IMR-90 (cell line): ENCODE measurements at regions not wholly inside any gene's neighbourhood (a gene's known extent, or its start where the extent isn't known, plus 50 kb on each side); places are given as distances from the start of the nearest gene placed in this dataset.

Experiments
- ATAC-seq: fragments of 200-7000 bp; cut with Tn5 transposase; 2 replicates; pipeline ENCODE4 v1.9.1; 2020; ENCODE audit warnings: low read depth, mild to moderate bottlenecking, moderate library complexity
- BruUV-seq: library from RNA; stranded (reverse); fragments of 400-500 nt; replicated peaks from 2 replicates; lab custom pipeline; 2021; lab: Mats Ljungman, UMichigan
- CTCF ChIA-PET: fragments of 300-600 bp; formaldehyde crosslinking; extraction: SDS; loops from one replicate; lab custom pipeline; 2021; ENCODE audit warnings: antibody characterized with exemption; lab: Yijun Ruan, JAX
- POLR2A ChIA-PET: fragments of 300-600 bp; sonication (Branson Sonifier 250); formaldehyde crosslinking; loops from one replicate; lab custom pipeline; 2022; ENCODE audit warnings: antibody characterized with exemption; ENCODE audit not compliant: unreplicated experiment; lab: Charles Lee
- DNase-seq: peaks from one replicate; pipeline ENCODE4 v3.0.0; 2013
- H2AFZ ChIP-seq: replicated peaks from 2 replicates; pipeline ENCODE3; 2013; ENCODE audit warnings: low read length, mild to moderate bottlenecking; ENCODE audit not compliant: poor library complexity
- H2AK5ac ChIP-seq: 2 replicates; pipeline ENCODE4 v1.6.1; 2013; ENCODE audit warnings: low read depth, low read length, inconsistent platforms
- H2AK9ac ChIP-seq: replicated peaks from 2 replicates; pipeline ENCODE3; 2013; ENCODE audit warnings: mild to moderate bottlenecking, low read depth, low read length, moderate library complexity; ENCODE audit not compliant: poor library complexity
- H2BK120ac ChIP-seq: 2 replicates; pipeline ENCODE4 v1.6.1; 2013; ENCODE audit warnings: low read depth, low read length, inconsistent platforms
- H2BK15ac ChIP-seq: 3 replicates; pipeline ENCODE4 v1.6.1; 2013; ENCODE audit warnings: low read depth, low read length, inconsistent platforms
- H2BK20ac ChIP-seq: 2 replicates; pipeline ENCODE4 v1.6.1; 2013; ENCODE audit warnings: low read depth, mild to moderate bottlenecking, inconsistent platforms, low read length, moderate library complexity
- H2BK5ac ChIP-seq: 2 replicates; pipeline ENCODE4 v1.6.1; 2013; ENCODE audit warnings: mild to moderate bottlenecking, low read depth, low read length, inconsistent platforms; ENCODE audit not compliant: poor library complexity, severe bottlenecking
- H3K14ac ChIP-seq: replicated peaks from 2 replicates; pipeline ENCODE4 v1.6.1; 2013; ENCODE audit warnings: low read depth, low read length, inconsistent platforms
- H3K18ac ChIP-seq: 2 replicates; pipeline ENCODE4 v1.6.1; 2013; ENCODE audit warnings: low read depth, low read length, control low read depth
- H3K23ac ChIP-seq: 2 replicates; pipeline ENCODE4 v1.6.1; 2013; ENCODE audit warnings: low read depth, low read length, inconsistent platforms
- H3K27ac ChIP-seq: 2 replicates; pipeline ENCODE4 v1.5.1; 2013; ENCODE audit warnings: mild to moderate bottlenecking, control low read depth, low read length; ENCODE audit not compliant: insufficient read depth
- H3K27me3 ChIP-seq: 2 replicates; pipeline ENCODE4 v1.6.1; 2013; ENCODE audit warnings: low read length; ENCODE audit not compliant: control insufficient read depth, insufficient read depth
- H3K36me3 ChIP-seq: 2 replicates; pipeline ENCODE4 v1.6.1; 2013; ENCODE audit warnings: low read length, mixed read lengths; ENCODE audit not compliant: control insufficient read depth, insufficient read depth
- H3K4ac ChIP-seq: 2 replicates; pipeline ENCODE4 v1.6.1; 2013; ENCODE audit warnings: low read depth, low read length, inconsistent platforms
- H3K4me1 ChIP-seq: 2 replicates; pipeline ENCODE4 v1.6.1; 2013; ENCODE audit warnings: low read length, mixed read lengths; ENCODE audit not compliant: control insufficient read depth, insufficient read depth
- H3K4me2 ChIP-seq: 2 replicates; pipeline ENCODE4 v1.6.1; 2013; ENCODE audit warnings: low read depth, mild to moderate bottlenecking, control low read depth, low read length, moderate library complexity
- H3K4me3 ChIP-seq: 2 replicates; pipeline ENCODE4 v1.5.1; 2013; ENCODE audit warnings: low read depth, mild to moderate bottlenecking, control low read depth, low read length, moderate library complexity; ENCODE audit not compliant: insufficient read depth
- H3K56ac ChIP-seq: 2 replicates; pipeline ENCODE4 v1.6.1; 2013; ENCODE audit warnings: low read length, inconsistent platforms; ENCODE audit not compliant: insufficient read depth; ENCODE audit errors: extremely low read depth
- H3K79me1 ChIP-seq, 2 experiments: 2 replicates each; pipeline ENCODE4 v1.6.1; 2013; ENCODE audit warnings: low read length in 2 of 2, inconsistent platforms in 1 of 2, low read depth in 1 of 2
- H3K9ac ChIP-seq: 2 replicates; pipeline ENCODE4 v1.6.1; 2013; ENCODE audit warnings: low read depth, low read length, control low read depth
- H3K9me1 ChIP-seq: 2 replicates; pipeline ENCODE4 v1.6.1; 2013; ENCODE audit warnings: low read length, inconsistent platforms; ENCODE audit not compliant: insufficient read depth
- H3K9me3 ChIP-seq: 2 replicates; pipeline ENCODE4 v1.6.1; 2013; ENCODE audit warnings: low read length; ENCODE audit not compliant: control insufficient read depth, insufficient read depth
- H4K20me1 ChIP-seq: 2 replicates; pipeline ENCODE4 v1.6.1; 2013; ENCODE audit warnings: low read length, inconsistent platforms; ENCODE audit not compliant: insufficient read depth
- H4K5ac ChIP-seq: 2 replicates; pipeline ENCODE4 v1.6.1; 2013; ENCODE audit warnings: mild to moderate bottlenecking, low read depth, low read length, control low read depth
- H4K8ac ChIP-seq, 2 experiments: 2 replicates each; pipeline ENCODE4 v1.6.1; 2013; ENCODE audit warnings: low read depth in 2 of 2, low read length in 2 of 2, control low read depth in 1 of 2, inconsistent platforms in 1 of 2
- H4K91ac ChIP-seq: 2 replicates; pipeline ENCODE4 v1.6.1; 2013; ENCODE audit warnings: low read depth, low read length, inconsistent platforms; ENCODE audit not compliant: insufficient read depth
- BHLHE40 ChIP-seq: fragments of 150-350 bp; IDR thresholded peaks from 2 replicates; pipeline ENCODE4 v1.6.1; 2016; ENCODE audit warnings: mild to moderate bottlenecking, low read depth, low read length
- CEBPB ChIP-seq: IDR thresholded peaks from 2 replicates; pipeline ENCODE4 v1.6.1; 2012; ENCODE audit warnings: low read depth, low read length, improper control_type of control experiment
- MAFK ChIP-seq: IDR thresholded peaks from 2 replicates; pipeline ENCODE4 v1.6.1; 2012; ENCODE audit warnings: low read depth, low read length, improper control_type of control experiment
- MAZ ChIP-seq: IDR thresholded peaks from 2 replicates; pipeline ENCODE4 v1.6.1; 2012; ENCODE audit warnings: low read depth, mild to moderate bottlenecking, low read length, improper control_type of control experiment, moderate library complexity, borderline replicate concordance
- MXI1 ChIP-seq: IDR thresholded peaks from 2 replicates; pipeline ENCODE4 v1.6.1; 2012; ENCODE audit warnings: low read depth, mild to moderate bottlenecking, low read length, moderate library complexity, borderline replicate concordance
- NFE2L2 ChIP-seq: fragments of 150-350 bp; IDR thresholded peaks from 2 replicates; pipeline ENCODE4 v1.6.1; 2016; ENCODE audit warnings: low read depth, mild to moderate bottlenecking, low read length
- RAD21 ChIP-seq: IDR thresholded peaks from 2 replicates; pipeline ENCODE4 v1.6.1; 2012; ENCODE audit warnings: low read length, improper control_type of control experiment
- RCOR1 ChIP-seq: IDR thresholded peaks from 2 replicates; pipeline ENCODE4 v1.6.1; 2012; ENCODE audit warnings: mild to moderate bottlenecking, low read length, improper control_type of control experiment; ENCODE audit not compliant: insufficient replicate concordance
- RFX5 ChIP-seq: IDR thresholded peaks from 2 replicates; pipeline ENCODE4 v1.8.0; 2012; ENCODE audit warnings: low read depth, mild to moderate bottlenecking, low read length, moderate library complexity
- SMC3 ChIP-seq: fragments of 150-350 bp; IDR thresholded peaks from 2 replicates; pipeline ENCODE4 v1.6.1; 2016; ENCODE audit warnings: low read depth, mild to moderate bottlenecking, antibody characterized with exemption, low read length, moderate library complexity
- WGBS, 2 experiments: methylation state at CpG; one replicate each; pipeline versions ENCODE4 v1.1.5 to v1.1.7; 2013; ENCODE audit warnings: missing lambda C conversion rate in 2 of 2; ENCODE audit not compliant: insufficient read length in 1 of 2; ENCODE audit errors: extremely low coverage in 2 of 2; 5-methylcytosine and 5-hydroxymethylcytosine counted together
- dilution Hi-C: fragments of 300-500 bp; cut with HindIII; formaldehyde crosslinking; loops from one replicate; pipeline ENCODE4 v1.14.3; 2018; ENCODE audit warnings: low sequenced_read_pairs; ENCODE audit not compliant: unreplicated experiment
- in situ Hi-C: fragments of 300-500 bp; cut with MboI; formaldehyde crosslinking; loops from 3 replicates; pipeline ENCODE4 v1.14.3; 2019; ENCODE audit warnings: low sequenced_read_pairs, inconsistent platforms, mixed read lengths
- intact Hi-C: fragments of 100-400 bp; cut with micrococcal nuclease; formaldehyde crosslinking; loops from 2 replicates; pipeline ENCODE4 v1.10.0; 2022
- TF ChIP-seq, protein P1 (sequence below): fragments of 150-350 bp; IDR thresholded peaks from 2 replicates; pipeline ENCODE4 v1.6.1; 2016; ENCODE audit warnings: low read depth, mild to moderate bottlenecking, low read length, moderate library complexity, borderline replicate concordance
- TF ChIP-seq, protein P2 (sequence below): conservative IDR thresholded peaks from 2 replicates; pipeline ENCODE4 v1.5.1; 2012; ENCODE audit warnings: mild to moderate bottlenecking, low read depth, low read length, improper control_type of control experiment
- TF ChIP-seq, protein P3 (sequence below): fragments of 150-350 bp; IDR thresholded peaks from 2 replicates; pipeline ENCODE4 v1.6.1; 2017; ENCODE audit warnings: mild to moderate bottlenecking, antibody characterized with exemption, low read length, low read depth

DNA sequence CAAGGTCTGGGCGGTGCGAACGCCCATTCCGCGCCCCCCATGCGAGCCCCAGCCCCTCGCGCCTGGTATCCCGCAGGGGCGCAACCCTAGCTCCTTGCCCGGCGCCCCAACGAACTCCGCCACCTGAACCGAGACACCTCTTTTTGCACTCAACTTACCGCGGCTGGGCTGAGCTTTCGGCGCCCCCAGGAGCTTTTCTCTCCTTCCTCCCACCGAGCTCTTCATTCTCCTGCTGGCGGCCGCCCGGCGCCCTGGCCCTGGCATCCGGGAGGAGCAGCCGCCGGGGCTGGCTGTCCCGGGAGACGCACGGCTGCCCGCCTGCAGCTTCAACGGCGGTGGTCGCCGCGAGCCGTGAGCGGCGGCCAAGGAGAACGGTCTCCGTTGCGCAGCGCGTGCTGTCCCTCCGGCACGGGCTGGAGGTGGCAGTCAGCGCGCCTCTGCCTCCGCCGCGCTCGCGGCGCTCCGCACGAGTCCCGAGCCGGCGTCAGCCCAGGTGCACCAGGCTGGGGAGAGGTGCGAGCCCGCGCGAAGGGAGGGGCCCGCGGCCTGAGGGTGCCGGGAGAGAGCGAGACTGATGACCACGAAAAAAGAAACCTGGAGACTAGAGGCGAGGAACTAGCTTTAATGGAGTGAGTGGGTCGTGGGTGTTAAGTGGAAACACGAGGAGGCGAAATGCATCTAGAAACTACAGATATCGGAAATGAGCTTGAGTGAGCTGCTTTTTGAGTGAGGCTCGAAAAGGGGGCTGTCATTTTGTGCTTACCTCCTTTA, 621.5 kb upstream of the ZNF385D start:
- H3K27ac ChIP-seq = no peak overlapping the region
- no peaks in the 10 kb centered on the region for H3K9me3 ChIP-seq
- H2AK5ac ChIP-seq = no peak overlapping the region
- ATAC-seq = no peak
- no peak overlapping the region for H3K9ac ChIP-seq
- H3K18ac ChIP-seq = no peak overlapping the region
- dilution Hi-C loops = no loop called here
- no peaks in the 10 kb centered on the region for H3K9me1 ChIP-seq
- no peak overlapping the region for H3K14ac ChIP-seq
- no peaks in the 10 kb centered on the region for H3K4me1 ChIP-seq
- H2BK15ac ChIP-seq = no peak overlapping the region
- peaks cover 2% of the 10 kb centered on the region; the same call in 1 of the 2 replicates for H3K27me3 ChIP-seq
- H3K23ac ChIP-seq = no peak overlapping the region
- intact Hi-C loops = loop anchor here (10.0 kb wide), 1 partner anchor 1152 kb away; no protein-coding TSS in a partner anchor
- no peak for DNase-seq
- H2BK20ac ChIP-seq = no peak overlapping the region
- H4K5ac ChIP-seq = no peak overlapping the region
- H4K8ac ChIP-seq = no peak overlapping the region
- no peaks in the 10 kb centered on the region for H3K36me3 ChIP-seq
- H2AFZ ChIP-seq = no peak overlapping the region
- H2AK9ac ChIP-seq = no peak overlapping the region
- no peak overlapping the region for H4K91ac ChIP-seq
- H3K4me3 ChIP-seq = no peak overlapping the region
- no peak overlapping the region for H2BK5ac ChIP-seq
- BruUV-seq = no TSS peak
- 1% methylated on average over 15 of the region's 74 CpGs; no CpG with 5 or more reads in 1 of the 2 experiments for whole genome bisulfite sequencing, 2 experiments
- ChIA-PET POLR2A (no interaction called here), CTCF (interaction anchor here (0.7 kb wide), 1 partner anchor 374 kb away, joined by 3 read pairs; no protein-coding TSS in a partner anchor)
- no peaks in the 10 kb centered on the region for H4K20me1 ChIP-seq
- H3K56ac ChIP-seq = no peak overlapping the region
- no peak for TF ChIP-seq MAFK
- TF ChIP-seq RCOR1 = no peak
- TF ChIP-seq MAZ = no peak
- TF ChIP-seq, protein P1, sequence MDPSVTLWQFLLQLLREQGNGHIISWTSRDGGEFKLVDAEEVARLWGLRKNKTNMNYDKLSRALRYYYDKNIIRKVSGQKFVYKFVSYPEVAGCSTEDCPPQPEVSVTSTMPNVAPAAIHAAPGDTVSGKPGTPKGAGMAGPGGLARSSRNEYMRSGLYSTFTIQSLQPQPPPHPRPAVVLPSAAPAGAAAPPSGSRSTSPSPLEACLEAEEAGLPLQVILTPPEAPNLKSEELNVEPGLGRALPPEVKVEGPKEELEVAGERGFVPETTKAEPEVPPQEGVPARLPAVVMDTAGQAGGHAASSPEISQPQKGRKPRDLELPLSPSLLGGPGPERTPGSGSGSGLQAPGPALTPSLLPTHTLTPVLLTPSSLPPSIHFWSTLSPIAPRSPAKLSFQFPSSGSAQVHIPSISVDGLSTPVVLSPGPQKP = no peak
- TF ChIP-seq MXI1 = no peak
- no peak for TF ChIP-seq RAD21
- no peak for TF ChIP-seq RFX5
- TF ChIP-seq SMC3 = no peak
- TF ChIP-seq BHLHE40 = no peak
- TF ChIP-seq CEBPB = no peak
- TF ChIP-seq, protein P2, sequence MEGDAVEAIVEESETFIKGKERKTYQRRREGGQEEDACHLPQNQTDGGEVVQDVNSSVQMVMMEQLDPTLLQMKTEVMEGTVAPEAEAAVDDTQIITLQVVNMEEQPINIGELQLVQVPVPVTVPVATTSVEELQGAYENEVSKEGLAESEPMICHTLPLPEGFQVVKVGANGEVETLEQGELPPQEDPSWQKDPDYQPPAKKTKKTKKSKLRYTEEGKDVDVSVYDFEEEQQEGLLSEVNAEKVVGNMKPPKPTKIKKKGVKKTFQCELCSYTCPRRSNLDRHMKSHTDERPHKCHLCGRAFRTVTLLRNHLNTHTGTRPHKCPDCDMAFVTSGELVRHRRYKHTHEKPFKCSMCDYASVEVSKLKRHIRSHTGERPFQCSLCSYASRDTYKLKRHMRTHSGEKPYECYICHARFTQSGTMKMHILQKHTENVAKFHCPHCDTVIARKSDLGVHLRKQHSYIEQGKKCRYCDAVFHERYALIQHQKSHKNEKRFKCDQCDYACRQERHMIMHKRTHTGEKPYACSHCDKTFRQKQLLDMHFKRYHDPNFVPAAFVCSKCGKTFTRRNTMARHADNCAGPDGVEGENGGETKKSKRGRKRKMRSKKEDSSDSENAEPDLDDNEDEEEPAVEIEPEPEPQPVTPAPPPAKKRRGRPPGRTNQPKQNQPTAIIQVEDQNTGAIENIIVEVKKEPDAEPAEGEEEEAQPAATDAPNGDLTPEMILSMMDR = no peak
- no peak for TF ChIP-seq NFE2L2
- TF ChIP-seq, protein P3, sequence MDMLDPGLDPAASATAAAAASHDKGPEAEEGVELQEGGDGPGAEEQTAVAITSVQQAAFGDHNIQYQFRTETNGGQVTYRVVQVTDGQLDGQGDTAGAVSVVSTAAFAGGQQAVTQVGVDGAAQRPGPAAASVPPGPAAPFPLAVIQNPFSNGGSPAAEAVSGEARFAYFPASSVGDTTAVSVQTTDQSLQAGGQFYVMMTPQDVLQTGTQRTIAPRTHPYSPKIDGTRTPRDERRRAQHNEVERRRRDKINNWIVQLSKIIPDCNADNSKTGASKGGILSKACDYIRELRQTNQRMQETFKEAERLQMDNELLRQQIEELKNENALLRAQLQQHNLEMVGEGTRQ = no peak
- no peaks in the 10 kb centered on the region for H3K79me1 ChIP-seq
- H3K4ac ChIP-seq = no peak overlapping the region
- H2BK120ac ChIP-seq = no peak overlapping the region
- in situ Hi-C loops = no loop called here
- H3K4me2 ChIP-seq = no peak overlapping the region
